ENCODE measurements at regions not wholly inside any gene's neighbourhood (a gene's known extent, or its start where the extent isn't known, plus 50 kb on each side); places are given as distances from the start of the nearest gene placed in this dataset.

- Histone ChIP-seq H3K4me1 (no peaks in the 10 kb centered on the region), H3K36me3 (no peaks in the 10 kb centered on the region), H3K9me3 (no peaks in the 10 kb centered on the region), H3K27me3 (no peaks in the 10 kb centered on the region), H3K27ac (no peak overlapping the region), H3K4me3 (no peak overlapping the region)
- DNase-seq (ENCODE audit: low spot score in 2 of 2), result no peak
- 96% methylated on average over 2 of the region's 2 CpGs for WGBS
- no peak for TF ChIP-seq EP300 (IDR thresholded peaks at IDR 0.05)
- no peak for TF ChIP-seq POLR2A (IDR thresholded peaks at IDR 0.05)
- no peak for TF ChIP-seq CTCF (IDR thresholded peaks at IDR 0.05)
- TF ChIP-seq POLR2AphosphoS5 (IDR thresholded peaks at IDR 0.05), result no peak
Observed at GRCh38 chr3:4042070-4042469, 242.8 kb downstream of the LRRN1 start.

GRCh38 chr3:4042869-4043268 is 243.6 kb downstream of the LRRN1 start:
- Histone ChIP-seq H3K27ac (no peak overlapping the region), H3K27me3 (no peaks in the 10 kb centered on the region), H3K4me1 (no peaks in the 10 kb centered on the region), H3K36me3 (no peaks in the 10 kb centered on the region), H3K4me3 (no peak overlapping the region), H3K9me3 (no peaks in the 10 kb centered on the region)
- no peak for DNase-seq (ENCODE audit: low spot score in 2 of 2)
- 87% methylated on average over 3 of the region's 3 CpGs for WGBS
- no peak for TF ChIP-seq POLR2AphosphoS5 (IDR thresholded peaks at IDR 0.05)
- TF ChIP-seq CTCF (IDR thresholded peaks at IDR 0.05), result no peak
- TF ChIP-seq POLR2A (IDR thresholded peaks at IDR 0.05), result no peak
- no peak for TF ChIP-seq EP300 (IDR thresholded peaks at IDR 0.05)

GRCh38 chr3:4043867-4044575 is 244.8 kb downstream of the LRRN1 start:
- no peaks in the 10 kb centered on the region for H3K4me1 ChIP-seq
- DNase-seq (ENCODE audit: low spot score in 2 of 2), result no peak
- TF ChIP-seq POLR2A (IDR thresholded peaks at IDR 0.05) (no peak), CTCF (IDR thresholded peaks at IDR 0.05) (no peak), EP300 (IDR thresholded peaks at IDR 0.05) (no peak), POLR2AphosphoS5 (IDR thresholded peaks at IDR 0.05) (no peak)
- no peaks in the 10 kb centered on the region for H3K9me3 ChIP-seq
- 64% methylated on average over 2 of the region's 2 CpGs for WGBS
- H3K27ac ChIP-seq, result no peak overlapping the region
- no peak overlapping the region for H3K4me3 ChIP-seq
- H3K27me3 ChIP-seq, result no peaks in the 10 kb centered on the region
- no peaks in the 10 kb centered on the region for H3K36me3 ChIP-seq

- WGBS, result 25% methylated on average over 2 of the region's 2 CpGs
- TF ChIP-seq POLR2AphosphoS5 (IDR thresholded peaks at IDR 0.05), result no peak
- no peak for TF ChIP-seq POLR2A (IDR thresholded peaks at IDR 0.05)
- no peak for TF ChIP-seq EP300 (IDR thresholded peaks at IDR 0.05)
- TF ChIP-seq CTCF (IDR thresholded peaks at IDR 0.05), result no peak
- no peak for DNase-seq (ENCODE audit: low spot score in 2 of 2)
- no peaks in the 10 kb centered on the region for H3K27me3 ChIP-seq
- no peaks in the 10 kb centered on the region for H3K9me3 ChIP-seq
- no peaks in the 10 kb centered on the region for H3K36me3 ChIP-seq
- H3K4me3 ChIP-seq, result no peak overlapping the region
- H3K27ac ChIP-seq, result no peak overlapping the region
- H3K4me1 ChIP-seq, result no peaks in the 10 kb centered on the region
Observed at GRCh38 chr3:4044619-4045018, 245.4 kb downstream of the LRRN1 start.

GRCh38 chr3:4045756-4046155 is 246.5 kb downstream of the LRRN1 start:
- no peaks in the 10 kb centered on the region for H3K27me3 ChIP-seq
- no peak for DNase-seq (ENCODE audit: low spot score in 2 of 2)
- no peaks in the 10 kb centered on the region for H3K9me3 ChIP-seq
- no peak overlapping the region for H3K4me3 ChIP-seq
- H3K27ac ChIP-seq, result no peak overlapping the region
- H3K4me1 ChIP-seq, result no peaks in the 10 kb centered on the region
- no peaks in the 10 kb centered on the region for H3K36me3 ChIP-seq
- WGBS, result 86% methylated on average over 1 of the region's 1 CpG
- TF ChIP-seq POLR2A (IDR thresholded peaks at IDR 0.05) (no peak), CTCF (IDR thresholded peaks at IDR 0.05) (no peak), EP300 (IDR thresholded peaks at IDR 0.05) (no peak), POLR2AphosphoS5 (IDR thresholded peaks at IDR 0.05) (no peak)

All from suprapubic skin (tissue), 4 donors.